Activated naive CD4-positive, alpha-beta T cell treated with anti-CD3 and anti-CD28 coated beads, Interleukin-2, amount 10 ng/mL, durations not matched to agents 7 days and 5 days (primary cell): ENCODE measurements at regions not wholly inside any gene's neighbourhood (a gene's known extent, or its start where the extent isn't known, plus 50 kb on each side); places are given as distances from the start of the nearest gene placed in this dataset.
"Not testable (repeated sequence)": the region's sequence is repeated elsewhere in the genome, so short reads cannot be mapped to it uniquely, and the experiment has no call there.

ENCODE experiments used
- CTCF ChIA-PET: fragments of 350-600 bp; sonication (Branson Sonifier 250); formaldehyde crosslinking; loops from one replicate; lab custom pipeline; 2021; ENCODE audit warnings: antibody characterized with exemption; lab: Charles Lee
- DNase-seq: peaks from one replicate; pipeline ENCODE4 v3.0.0-alpha.2; 2020
- H3K27ac Mint-ChIP-seq: one replicate; pipeline ENCODE4 v1.8.0; 2021; ENCODE audit warnings: mild to moderate bottlenecking, moderate library complexity, mixed read lengths
- H3K27me3 Mint-ChIP-seq: one replicate; pipeline ENCODE4 v1.8.0; 2021; ENCODE audit warnings: mild to moderate bottlenecking, mixed read lengths
- H3K36me3 Mint-ChIP-seq: one replicate; pipeline ENCODE4 v1.8.0; 2021; ENCODE audit warnings: mixed read lengths
- H3K4me1 Mint-ChIP-seq: one replicate; pipeline ENCODE4 v1.8.0; 2021; ENCODE audit warnings: mixed read lengths
- H3K4me3 Mint-ChIP-seq: one replicate; pipeline ENCODE4 v1.8.0; 2021; ENCODE audit warnings: mild to moderate bottlenecking, moderate library complexity, mixed read lengths
- H3K9me3 Mint-ChIP-seq: one replicate; pipeline ENCODE4 v1.8.0; 2021; ENCODE audit warnings: mixed read lengths

DNA sequence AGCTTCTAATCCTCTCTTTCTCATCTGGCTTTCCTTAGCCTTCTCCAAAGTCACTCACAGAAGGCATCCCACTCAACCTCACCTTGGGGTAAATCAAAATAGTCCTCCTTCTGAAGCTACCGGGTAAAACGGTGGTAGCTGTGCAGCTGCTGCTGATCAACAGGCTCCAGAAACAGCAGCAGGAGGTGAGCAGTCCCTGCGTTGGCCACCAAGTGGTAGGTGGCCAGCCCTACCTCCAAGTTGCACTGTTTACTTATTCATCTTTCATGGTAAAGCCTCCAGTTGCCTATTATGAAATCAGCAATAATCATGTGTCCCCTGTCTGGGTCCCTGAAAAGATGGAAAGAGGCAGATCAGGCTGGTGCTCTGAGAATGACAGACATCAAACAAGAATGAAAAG is 125.1 kb upstream of the POTEB2 start:
- H3K4me3 Mint-ChIP-seq, CTCF ChIA-PET, H3K36me3 Mint-ChIP-seq, H3K9me3 Mint-ChIP-seq, H3K27me3 Mint-ChIP-seq, H3K4me1 Mint-ChIP-seq, H3K27ac Mint-ChIP-seq, DNase-seq: not testable (repeated sequence)

GRCh38 chr15:20986775-20987174 is 120.7 kb upstream of the POTEB2 start:
- H3K4me1 Mint-ChIP-seq, H3K36me3 Mint-ChIP-seq, H3K4me3 Mint-ChIP-seq, CTCF ChIA-PET, DNase-seq, H3K27ac Mint-ChIP-seq, H3K27me3 Mint-ChIP-seq, H3K9me3 Mint-ChIP-seq: not testable (repeated sequence)

GRCh38 chr15:20978057-20978456 is 111.9 kb upstream of the POTEB2 start:
- H3K4me3 Mint-ChIP-seq, H3K36me3 Mint-ChIP-seq, DNase-seq, H3K9me3 Mint-ChIP-seq, H3K4me1 Mint-ChIP-seq, H3K27me3 Mint-ChIP-seq, H3K27ac Mint-ChIP-seq, CTCF ChIA-PET: not testable (repeated sequence)

- CTCF ChIA-PET, H3K27me3 Mint-ChIP-seq, H3K9me3 Mint-ChIP-seq, H3K27ac Mint-ChIP-seq, DNase-seq, H3K36me3 Mint-ChIP-seq, H3K4me1 Mint-ChIP-seq, H3K4me3 Mint-ChIP-seq: not testable (repeated sequence)
Measured at GRCh38 chr15:20972762-20973161, 106.6 kb upstream of the POTEB2 start.

- H3K4me1 Mint-ChIP-seq, H3K27ac Mint-ChIP-seq, H3K4me3 Mint-ChIP-seq, DNase-seq, H3K27me3 Mint-ChIP-seq, H3K36me3 Mint-ChIP-seq, H3K9me3 Mint-ChIP-seq, CTCF ChIA-PET: not testable (repeated sequence)
Measured at GRCh38 chr15:20959299-20959698, 93.2 kb upstream of the POTEB2 start.

DNA sequence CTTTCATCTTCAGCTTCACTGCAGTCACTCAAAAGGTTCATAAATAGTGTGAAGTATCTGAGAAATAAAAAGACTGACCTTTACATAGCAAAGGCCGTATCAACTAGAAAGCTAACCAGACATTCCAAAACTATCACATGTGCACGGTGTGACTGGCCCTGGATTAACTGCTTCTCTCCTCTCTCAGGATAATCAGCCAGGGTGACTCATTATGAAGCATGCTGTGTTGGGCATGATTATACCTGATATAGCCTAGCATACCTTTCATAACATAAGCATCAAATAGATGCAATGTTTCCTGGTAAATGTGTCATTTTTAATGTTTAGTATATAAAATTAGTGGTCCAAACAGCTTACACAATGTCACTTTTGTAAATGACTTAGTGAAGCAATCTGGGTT is 63.2 kb upstream of the POTEB2 start:
- DNase-seq, H3K36me3 Mint-ChIP-seq, H3K27me3 Mint-ChIP-seq, CTCF ChIA-PET, H3K4me3 Mint-ChIP-seq, H3K4me1 Mint-ChIP-seq, H3K27ac Mint-ChIP-seq, H3K9me3 Mint-ChIP-seq: not testable (repeated sequence)
